ENCODE measurements at regions not wholly inside any gene's neighbourhood (a gene's known extent, or its start where the extent isn't known, plus 50 kb on each side); places are given as distances from the start of the nearest gene placed in this dataset.

DNA sequence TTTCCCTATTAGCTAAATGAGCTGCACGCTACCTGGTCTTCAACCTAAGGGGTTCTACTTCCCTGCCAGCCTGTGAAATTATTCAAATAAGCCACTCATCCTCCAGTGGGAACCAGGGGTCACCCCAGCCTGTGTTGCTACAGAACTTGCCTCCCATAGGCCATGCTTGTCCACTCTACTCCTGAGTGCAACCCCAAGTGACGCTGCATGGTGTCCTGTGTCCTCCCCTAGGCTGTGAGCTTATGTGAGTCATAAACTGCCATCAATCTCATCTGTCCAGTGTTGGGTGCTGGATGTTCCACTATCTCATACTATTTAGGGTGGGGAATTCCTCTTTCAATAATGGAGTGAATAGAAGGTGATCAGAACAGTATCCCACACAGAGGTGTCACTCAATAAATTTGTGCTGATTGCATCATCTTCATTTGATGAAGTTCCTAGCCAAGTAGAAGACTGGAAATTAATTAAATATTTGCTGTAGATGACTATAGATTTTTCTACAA is 49.8 kb upstream of the SSR3 start:
- no peak overlapping the region for H3K4me3 Mint-ChIP-seq
- peaks cover 16% of the 10 kb centered on the region for H3K4me1 Mint-ChIP-seq
- H3K27ac Mint-ChIP-seq: no peak overlapping the region
- H3K36me3 Mint-ChIP-seq: no peaks in the 10 kb centered on the region
- peaks cover 11% of the 10 kb centered on the region for H3K27me3 Mint-ChIP-seq
- H3K9me3 Mint-ChIP-seq: no peaks in the 10 kb centered on the region
